Suppressor macrophage (primary cell): ENCODE measurements at regions not wholly inside any gene's neighbourhood (a gene's known extent, or its start where the extent isn't known, plus 50 kb on each side); places are given as distances from the start of the nearest gene placed in this dataset.
"Not testable (repeated sequence)": the region's sequence is repeated elsewhere in the genome, so short reads cannot be mapped to it uniquely, and the experiment has no call there.

Experiments
- DNase-seq, 4 experiments: peaks; one replicate each; pipeline ENCODE4 v3.0.0-alpha.2; 2020 to 2022

GRCh38 chr7:14092331-14092730, 102.9 kb upstream of the ETV1 start:
- DNase-seq, result no peak

DNA sequence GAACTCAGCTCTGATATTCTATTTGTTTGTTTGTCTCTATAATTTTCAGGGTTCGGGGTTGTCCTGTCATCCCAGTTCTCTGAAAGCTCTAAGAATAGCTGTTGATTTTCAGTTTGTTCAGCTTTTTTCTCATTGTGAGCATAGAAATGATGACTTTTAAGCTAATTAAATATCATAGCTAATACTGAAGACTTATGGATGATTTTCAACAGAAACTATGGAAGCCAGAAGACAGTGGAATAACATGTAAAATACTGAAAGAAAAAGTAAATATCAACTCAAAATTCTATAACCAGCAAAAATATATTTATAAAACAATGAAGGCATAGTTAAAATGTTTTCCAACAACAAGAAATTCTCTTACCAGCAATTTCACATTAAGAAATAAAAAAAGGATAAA, 96.4 kb upstream of the ETV1 start:
- DNase-seq, result no peak

GRCh38 chr7:14083761-14084160, 94.3 kb upstream of the ETV1 start:
- DNase-seq, result no peak

- no peak for DNase-seq
Measured at GRCh38 chr7:14073988-14074387, 84.5 kb upstream of the ETV1 start.

DNA sequence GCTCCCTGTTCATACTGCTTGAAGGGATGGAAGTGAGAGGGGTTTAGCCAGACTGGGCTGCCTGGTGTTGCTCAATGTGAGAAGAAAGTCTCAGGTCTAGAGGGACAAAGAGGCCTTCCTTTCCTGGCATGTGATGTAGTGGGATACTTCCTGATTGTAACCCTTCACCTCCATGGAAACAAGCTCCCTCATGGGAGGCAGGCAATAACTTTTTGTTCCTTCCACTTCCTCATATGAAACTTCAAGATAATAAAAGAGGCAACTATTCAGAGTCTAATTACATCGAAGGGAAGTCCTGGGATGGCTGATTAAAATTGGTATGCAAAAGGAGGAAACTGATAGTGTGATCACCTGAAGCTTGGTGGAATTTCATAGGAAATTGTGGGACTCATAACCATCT, 84.1 kb upstream of the ETV1 start:
- DNase-seq, result no peak

DNA sequence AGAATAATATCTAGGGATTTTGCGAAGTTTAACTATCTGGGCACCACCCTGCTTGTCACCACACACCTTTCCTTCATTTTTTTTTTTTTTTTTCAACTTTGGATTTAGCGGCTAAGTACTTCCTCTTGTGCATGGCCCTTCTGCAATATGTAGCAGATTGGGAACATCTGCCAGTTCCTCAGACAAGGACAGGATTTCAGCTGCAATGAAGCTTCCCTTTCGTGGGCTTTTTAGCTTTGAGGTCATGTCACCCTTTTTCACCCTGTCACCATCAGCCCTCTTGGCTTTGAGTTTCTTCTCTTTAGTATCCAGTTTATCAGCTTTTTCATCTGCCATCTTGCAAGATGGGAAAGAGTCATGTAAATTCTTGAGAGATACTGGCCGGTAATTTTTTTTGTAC, 81.6 kb upstream of the ETV1 start:
- peak in 2 of 4 experiments; percentile 1 for DNase-seq

GRCh38 chr7:14069961-14070360, 80.5 kb upstream of the ETV1 start:
- no peak for DNase-seq

GRCh38 chr7:14066783-14067182, 77.3 kb upstream of the ETV1 start:
- DNase-seq, result not testable (repeated sequence)

DNA sequence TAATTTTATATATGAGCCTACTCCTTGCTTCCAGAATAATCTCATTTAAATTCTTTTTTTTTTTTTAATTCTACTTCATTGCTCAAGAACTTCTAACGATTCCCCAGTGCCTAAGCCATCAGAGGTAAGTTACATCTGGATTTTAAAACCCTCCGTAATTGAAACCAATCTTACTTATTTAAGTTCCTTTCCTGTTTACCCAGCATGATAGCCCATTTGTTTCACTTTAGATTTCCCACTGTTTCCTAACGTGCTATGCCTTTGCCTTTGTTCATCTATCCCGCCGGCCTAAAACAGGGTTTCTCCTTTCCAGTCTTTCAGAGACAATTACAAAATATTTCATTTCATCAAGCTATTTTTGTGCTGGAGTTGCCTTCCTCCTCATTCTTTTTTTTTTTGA, 75.8 kb upstream of the ETV1 start:
- DNase-seq, result no peak

GRCh38 chr7:14055813-14056212, 66.3 kb upstream of the ETV1 start:
- DNase-seq, result no peak

- DNase-seq, result no peak
Measured at GRCh38 chr7:14054125-14054524, 64.7 kb upstream of the ETV1 start.

GRCh38 chr7:14048889-14049288, 59.4 kb upstream of the ETV1 start:
- DNase-seq, result no peak

DNA sequence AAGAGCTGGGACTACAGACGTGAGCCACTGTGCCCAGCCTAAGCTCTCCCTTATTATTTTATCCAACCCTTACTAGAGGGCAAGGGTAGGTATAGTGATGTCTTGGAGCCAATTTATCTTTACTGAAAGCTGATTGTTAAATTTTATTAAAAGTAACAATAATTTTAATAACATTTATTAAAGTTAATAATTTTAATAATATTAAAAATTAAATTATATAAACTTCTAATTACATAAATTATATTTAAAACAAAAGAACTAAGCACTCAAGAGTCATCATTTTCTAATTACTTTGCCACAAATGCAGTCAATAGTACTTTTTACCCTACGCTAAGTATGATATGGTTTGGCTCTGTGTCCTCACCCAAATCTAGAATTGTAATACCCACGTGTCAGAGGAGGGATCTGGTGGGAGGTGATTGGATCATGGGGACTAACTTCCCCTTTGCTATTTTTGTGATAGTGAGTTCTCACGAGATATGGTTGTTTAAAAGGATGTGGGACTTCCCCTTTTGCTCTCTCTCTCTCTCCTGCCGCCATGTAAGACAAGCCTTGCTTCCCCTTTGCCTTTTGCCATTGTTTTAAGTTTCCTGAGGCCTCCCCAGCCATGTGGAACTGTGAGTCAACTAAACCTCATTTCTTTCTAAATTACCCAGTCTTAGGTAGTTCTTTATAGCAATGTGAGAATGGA, 58.4 kb upstream of the ETV1 start:
- DNase-seq, result peak in 3 of 4 experiments; percentile 1 to 26 (median 6)

GRCh38 chr7:14045651-14046050, 56.2 kb upstream of the ETV1 start:
- no peak for DNase-seq

- no peak for DNase-seq
Measured at GRCh38 chr7:14040528-14040927, 51.1 kb upstream of the ETV1 start.
